ENCODE measurements at regions not wholly inside any gene's neighbourhood (a gene's known extent, or its start where the extent isn't known, plus 50 kb on each side); places are given as distances from the start of the nearest gene placed in this dataset.

- POLR2A ChIA-PET (ENCODE audit: unreplicated experiment): no interaction called here
- no TSS peak for BruUV-seq (replicated peaks)
Observed at GRCh38 chr13:73877399-73877798, 256.8 kb downstream of the KLF12 start.

More at GRCh38 chr13:73877399-73877798, 256.8 kb downstream of the KLF12 start:
- H4K91ac ChIP-seq (ENCODE audit: insufficient read depth, low read depth, low read length): no peak overlapping the region
- in situ Hi-C loops (cut with MboI; ENCODE audit: low sequenced_read_pairs): no loop called here
- H3K18ac ChIP-seq (ENCODE audit: low read depth, low read length): no peak overlapping the region
- H3K9me1 ChIP-seq (ENCODE audit: insufficient read depth, low read length): peaks cover 5% of the 10 kb centered on the region; the same call in 1 of the 2 replicates
- dilution Hi-C loops (cut with HindIII; ENCODE audit: low sequenced_read_pairs, unreplicated experiment): no loop called here
- no peak overlapping the region for H3K14ac ChIP-seq (replicated peaks; ENCODE audit: low read depth, low read length)
- no peak overlapping the region for H2AFZ ChIP-seq (replicated peaks; ENCODE audit: low read length, poor library complexity)
- H3K4me1 ChIP-seq (ENCODE audit: control insufficient read depth, insufficient read depth, low read length): peaks cover 2% of the 10 kb centered on the region; the same call in 1 of the 2 replicates
- no peaks in the 10 kb centered on the region for H3K27me3 ChIP-seq (ENCODE audit: control insufficient read depth, insufficient read depth, low read length)
- H2BK120ac ChIP-seq (ENCODE audit: low read depth, low read length): no peak overlapping the region
- H3K9me3 ChIP-seq (ENCODE audit: control insufficient read depth, insufficient read depth, low read length): peaks cover 3% of the 10 kb centered on the region; the same call in 1 of the 2 replicates
- H3K36me3 ChIP-seq (ENCODE audit: control insufficient read depth, insufficient read depth, low read length): no peaks in the 10 kb centered on the region
- no peak overlapping the region for H2BK15ac ChIP-seq (ENCODE audit: low read depth, low read length)
- no peak overlapping the region for H2AK9ac ChIP-seq (replicated peaks; ENCODE audit: low read depth, low read length, poor library complexity)
- intact Hi-C loops (cut with micrococcal nuclease): no loop called here
- TF ChIP-seq CEBPB (IDR thresholded peaks at IDR 0.05; ENCODE audit: low read depth, low read length) (no peak), CTCF (conservative IDR thresholded peaks at IDR 0.05; ENCODE audit: low read depth, low read length) (no peak), CHD1 (IDR thresholded peaks at IDR 0.05; ENCODE audit: low read depth, low read length) (no peak), NFE2L2 (IDR thresholded peaks at IDR 0.05; ENCODE audit: low read depth, low read length) (no peak), RAD21 (IDR thresholded peaks at IDR 0.05; ENCODE audit: low read length) (no peak), USF2 (IDR thresholded peaks at IDR 0.05; ENCODE audit: low read depth, low read length) (no peak), MAFK (IDR thresholded peaks at IDR 0.05; ENCODE audit: low read depth, low read length) (no peak), FOS (IDR thresholded peaks at IDR 0.05; ENCODE audit: low read depth, low read length) (no peak), RFX5 (IDR thresholded peaks at IDR 0.05; ENCODE audit: low read depth, low read length) (no peak), SMC3 (IDR thresholded peaks at IDR 0.05; ENCODE audit: low read depth, low read length) (no peak), BHLHE40 (IDR thresholded peaks at IDR 0.05; ENCODE audit: low read depth, low read length) (no peak), POLR2A (IDR thresholded peaks at IDR 0.05; ENCODE audit: low read depth, low read length) (no peak)
- no peak overlapping the region for H2BK20ac ChIP-seq (ENCODE audit: low read depth, low read length)
- H4K8ac ChIP-seq (ENCODE audit: low read depth in 2 of 2, low read length in 2 of 2): no peak overlapping the region
- H2BK5ac ChIP-seq (ENCODE audit: low read depth, low read length, poor library complexity, severe bottlenecking): no peak overlapping the region
- DNase-seq (no peak), ATAC-seq (ENCODE audit: low read depth) (no peak)
- no peak overlapping the region for H3K4ac ChIP-seq (ENCODE audit: low read depth, low read length)
- H4K20me1 ChIP-seq (ENCODE audit: insufficient read depth, low read length): no peaks in the 10 kb centered on the region
- H3K27ac ChIP-seq (ENCODE audit: insufficient read depth, low read length): no peak overlapping the region
- H3K56ac ChIP-seq (ENCODE audit: extremely low read depth, insufficient read depth, low read length): no peak overlapping the region
- no peak overlapping the region for H2AK5ac ChIP-seq (ENCODE audit: low read depth, low read length)
- CTCF ChIA-PET: no interaction called here
- H3K79me1 ChIP-seq (ENCODE audit: low read depth in 1 of 2, low read length in 2 of 2): peaks cover 15 to 35% of the 10 kb centered on the region in 2 experiments
- H3K4me3 ChIP-seq (ENCODE audit: insufficient read depth, low read depth, low read length): no peak overlapping the region
- H4K5ac ChIP-seq (ENCODE audit: low read depth, low read length): no peak overlapping the region
- H3K23ac ChIP-seq (ENCODE audit: low read depth, low read length): no peak overlapping the region
- no peak overlapping the region for H3K4me2 ChIP-seq (ENCODE audit: low read depth, low read length)
- H3K9ac ChIP-seq (ENCODE audit: low read depth, low read length): no peak overlapping the region
